HL-60 (cell line): ENCODE measurements at regions not wholly inside any gene's neighbourhood (a gene's known extent, or its start where the extent isn't known, plus 50 kb on each side); places are given as distances from the start of the nearest gene placed in this dataset.

Experiments
- CTCF ChIP-seq: IDR thresholded peaks from one replicate; pipeline ENCODE4 v1.5.1; 2011; ENCODE audit warnings: low read length, control low read depth, inconsistent platforms; ENCODE audit not compliant: insufficient read depth
- GABPA ChIP-seq: IDR thresholded peaks from 2 replicates; pipeline ENCODE4 v1.6.1; 2012; ENCODE audit warnings: low read depth

GRCh38 chr4:35972814-35973213 lies 271.5 kb downstream of the ARAP2 start:
- no peak for TF ChIP-seq CTCF
- no peak for TF ChIP-seq GABPA
